ENCODE measurements at regions not wholly inside any gene's neighbourhood (a gene's known extent, or its start where the extent isn't known, plus 50 kb on each side); places are given as distances from the start of the nearest gene placed in this dataset.

DNA sequence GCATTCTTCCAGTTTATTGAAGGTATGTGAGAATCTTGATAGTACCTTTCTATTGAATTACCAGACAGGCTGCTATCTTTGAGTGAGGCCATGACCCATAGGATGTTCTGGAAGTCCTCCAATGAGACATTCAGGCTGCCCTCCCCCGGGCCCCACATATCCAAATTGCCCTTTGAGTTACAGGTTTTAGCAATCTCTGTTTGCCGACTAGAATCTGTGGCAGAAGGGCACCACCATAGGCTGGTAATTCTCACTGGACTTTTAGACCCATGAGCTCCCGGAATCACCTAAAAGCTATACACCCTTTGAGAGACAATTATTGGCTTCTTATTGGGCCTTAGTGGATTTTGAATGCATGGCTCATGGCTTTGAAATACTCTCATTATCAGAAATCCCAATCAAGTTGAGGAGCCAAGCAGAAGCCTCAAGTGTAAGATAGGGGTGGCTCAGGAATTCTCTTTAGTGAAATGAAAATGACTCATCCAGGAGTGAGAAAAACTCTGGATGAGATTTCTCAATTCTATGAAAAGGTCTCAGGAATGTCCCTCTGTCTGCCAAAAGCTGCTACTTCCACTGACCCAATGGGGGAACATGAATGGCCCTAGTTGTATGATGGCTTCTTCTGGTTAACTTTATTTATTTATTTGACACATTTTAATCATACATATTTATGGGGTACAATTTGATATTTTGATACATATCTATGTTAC lies 172.1 kb upstream of the CSNK1A1L start:
- TF ChIP-seq, protein P1, sequence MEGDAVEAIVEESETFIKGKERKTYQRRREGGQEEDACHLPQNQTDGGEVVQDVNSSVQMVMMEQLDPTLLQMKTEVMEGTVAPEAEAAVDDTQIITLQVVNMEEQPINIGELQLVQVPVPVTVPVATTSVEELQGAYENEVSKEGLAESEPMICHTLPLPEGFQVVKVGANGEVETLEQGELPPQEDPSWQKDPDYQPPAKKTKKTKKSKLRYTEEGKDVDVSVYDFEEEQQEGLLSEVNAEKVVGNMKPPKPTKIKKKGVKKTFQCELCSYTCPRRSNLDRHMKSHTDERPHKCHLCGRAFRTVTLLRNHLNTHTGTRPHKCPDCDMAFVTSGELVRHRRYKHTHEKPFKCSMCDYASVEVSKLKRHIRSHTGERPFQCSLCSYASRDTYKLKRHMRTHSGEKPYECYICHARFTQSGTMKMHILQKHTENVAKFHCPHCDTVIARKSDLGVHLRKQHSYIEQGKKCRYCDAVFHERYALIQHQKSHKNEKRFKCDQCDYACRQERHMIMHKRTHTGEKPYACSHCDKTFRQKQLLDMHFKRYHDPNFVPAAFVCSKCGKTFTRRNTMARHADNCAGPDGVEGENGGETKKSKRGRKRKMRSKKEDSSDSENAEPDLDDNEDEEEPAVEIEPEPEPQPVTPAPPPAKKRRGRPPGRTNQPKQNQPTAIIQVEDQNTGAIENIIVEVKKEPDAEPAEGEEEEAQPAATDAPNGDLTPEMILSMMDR (IDR thresholded peaks at IDR 0.05): no peak
- TF ChIP-seq ZFX (IDR thresholded peaks at IDR 0.05; ENCODE audit: borderline replicate concordance): no peak
